PFSK-1 (cell line): ENCODE measurements at regions not wholly inside any gene's neighbourhood (a gene's known extent, or its start where the extent isn't known, plus 50 kb on each side); places are given as distances from the start of the nearest gene placed in this dataset.

Experiments used
- FOXP2 ChIP-seq: optimal IDR thresholded peaks from 2 replicates; pipeline ENCODE3; 2011; ENCODE audit warnings: borderline replicate concordance, control low read depth, inconsistent platforms; ENCODE audit not compliant: insufficient read depth; ENCODE audit errors: extremely low read length, extremely low read depth
- POLR2AphosphoS5 ChIP-seq: IDR thresholded peaks from 2 replicates; pipeline ENCODE4 v1.6.1; 2012; ENCODE audit warnings: low read depth, mild to moderate bottlenecking, control low read depth, low read length, moderate library complexity
- REST ChIP-seq, 2 experiments: IDR thresholded peaks; 2 replicates each; pipeline versions ENCODE4 v1.6.1 to v1.8.0; 2011 to 2012; ENCODE audit warnings: low read depth in 2 of 2, low read length in 2 of 2, control low read depth in 1 of 2, inconsistent platforms in 1 of 2, mild to moderate bottlenecking in 1 of 2, moderate library complexity in 1 of 2; ENCODE audit not compliant: insufficient read depth in 1 of 2
- SIN3A ChIP-seq: IDR thresholded peaks from 2 replicates; pipeline ENCODE4 v1.6.1; 2012; ENCODE audit warnings: mild to moderate bottlenecking, low read length, moderate library complexity, borderline replicate concordance; ENCODE audit not compliant: insufficient read depth
- TAF1 ChIP-seq: IDR thresholded peaks from 2 replicates; pipeline ENCODE4 v1.6.1; 2012; ENCODE audit warnings: low read length, control low read depth, borderline replicate concordance; ENCODE audit not compliant: insufficient read depth

GRCh38 chr4:13706716-13707115 lies 79.2 kb upstream of the BOD1L1 start:
- TF ChIP-seq REST (IDR thresholded peaks at IDR 0.05; ENCODE audit: insufficient read depth in 1 of 2, low read depth in 2 of 2, low read length in 2 of 2) (no peak), POLR2AphosphoS5 (no peak), SIN3A (no peak), TAF1 (no peak), FOXP2 (no peak)

DNA sequence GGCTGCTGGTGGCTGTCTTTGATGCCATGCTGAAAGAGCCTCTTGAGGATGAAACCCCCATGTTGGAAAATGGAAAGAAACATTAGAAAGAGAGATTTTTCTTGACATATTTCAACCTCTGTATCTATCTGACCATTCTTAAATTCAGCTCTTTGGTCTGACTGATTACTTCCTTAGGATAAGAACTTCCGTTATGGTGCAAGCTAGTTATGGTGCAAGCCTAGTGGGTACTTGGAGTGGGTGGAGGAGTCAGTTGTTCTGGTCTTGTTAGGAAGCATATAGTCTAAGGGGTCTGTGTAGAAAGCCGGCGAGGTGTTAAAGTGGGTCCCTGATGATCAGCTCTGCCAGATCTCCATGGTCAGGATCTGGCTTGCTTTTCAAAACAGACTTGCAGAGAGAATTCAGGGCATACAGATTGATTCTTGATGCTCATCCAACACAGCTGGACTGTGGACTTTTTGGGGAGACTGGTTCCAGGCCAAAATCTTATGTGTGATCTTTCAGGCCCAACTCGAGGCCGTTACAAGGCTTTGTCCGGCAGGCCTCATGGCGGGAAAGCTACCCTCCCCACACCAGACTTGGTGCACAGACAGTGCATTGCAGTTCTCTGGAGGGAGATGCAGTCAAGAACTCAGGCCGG lies 82.8 kb upstream of the BOD1L1 start:
- TF ChIP-seq POLR2AphosphoS5 (no peak), SIN3A (no peak), REST (IDR thresholded peaks at IDR 0.05; ENCODE audit: insufficient read depth in 1 of 2, low read depth in 2 of 2, low read length in 2 of 2) (no peak), TAF1 (no peak), FOXP2 (no peak)

GRCh38 chr4:13711233-13711785 lies 83.8 kb upstream of the BOD1L1 start:
- TF ChIP-seq TAF1 (no peak), POLR2AphosphoS5 (no peak), SIN3A (no peak), FOXP2 (no peak), REST (IDR thresholded peaks at IDR 0.05; ENCODE audit: insufficient read depth in 1 of 2, low read depth in 2 of 2, low read length in 2 of 2) (no peak)

DNA sequence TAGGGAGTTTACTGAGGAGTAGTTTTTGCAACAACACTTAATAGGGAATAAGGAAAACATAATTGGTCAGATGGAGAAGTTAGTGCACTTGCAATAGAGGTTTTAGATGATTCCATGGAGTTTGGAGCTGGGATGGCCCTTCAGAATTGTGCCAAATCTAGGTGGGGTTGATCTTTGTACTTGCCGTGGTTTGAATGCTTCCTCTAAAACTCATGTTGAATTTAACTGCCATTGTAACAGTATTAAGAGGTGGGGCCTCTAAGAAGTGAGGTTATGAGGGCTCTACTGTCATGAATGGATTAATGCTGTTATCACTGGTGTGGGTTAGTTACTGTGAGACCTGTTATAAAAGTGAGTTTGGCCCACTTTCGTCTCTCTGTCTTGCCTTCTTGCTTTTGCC lies 94.4 kb upstream of the BOD1L1 start:
- TF ChIP-seq REST (IDR thresholded peaks at IDR 0.05; ENCODE audit: insufficient read depth in 1 of 2, low read depth in 2 of 2, low read length in 2 of 2): no peak
- no peak for TF ChIP-seq FOXP2
- TF ChIP-seq SIN3A: no peak
- no peak for TF ChIP-seq TAF1
- no peak for TF ChIP-seq POLR2AphosphoS5

GRCh38 chr4:13722649-13723048 lies 95.1 kb upstream of the BOD1L1 start:
- no peak for TF ChIP-seq REST (IDR thresholded peaks at IDR 0.05; ENCODE audit: insufficient read depth in 1 of 2, low read depth in 2 of 2, low read length in 2 of 2)
- TF ChIP-seq POLR2AphosphoS5: no peak
- no peak for TF ChIP-seq FOXP2
- no peak for TF ChIP-seq SIN3A
- TF ChIP-seq TAF1: no peak
